ENCODE measurements at regions not wholly inside any gene's neighbourhood (a gene's known extent, or its start where the extent isn't known, plus 50 kb on each side); places are given as distances from the start of the nearest gene placed in this dataset.
"Not testable (repeated sequence)": the region's sequence is repeated elsewhere in the genome, so short reads cannot be mapped to it uniquely, and the experiment has no call there.

DNA sequence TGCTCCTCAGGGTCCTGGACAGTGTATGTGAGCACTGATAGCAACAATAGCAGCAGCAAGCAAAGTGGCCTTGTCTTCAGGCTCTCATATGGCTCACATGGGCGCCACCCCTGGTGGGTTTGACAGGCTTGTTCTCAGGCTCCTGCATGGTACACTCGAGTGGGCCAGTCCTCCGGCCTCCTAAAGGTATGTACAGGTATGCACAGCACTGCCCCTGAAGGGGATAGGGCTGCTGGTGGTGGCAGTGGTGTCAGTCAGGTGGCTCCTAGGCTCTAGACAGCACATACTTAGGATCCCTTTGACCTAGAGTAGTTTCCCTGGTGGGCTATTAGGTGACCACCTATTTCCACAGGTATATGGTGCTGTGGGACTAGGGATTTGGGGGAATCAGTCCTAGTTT lies 79.8 kb downstream of the LGALS9B start:
- not testable (repeated sequence) for H3K4me1 Mint-ChIP-seq; H3K36me3 Mint-ChIP-seq; H3K27me3 Mint-ChIP-seq; H3K9me3 Mint-ChIP-seq; ATAC-seq (ENCODE audit: low read depth in 2 of 2); H3K27ac Mint-ChIP-seq; DNase-seq; H3K4me3 Mint-ChIP-seq

GRCh38 chr17:20381358-20382300 lies 85.7 kb downstream of the LGALS9B start:
- not testable (repeated sequence) for H3K27me3 Mint-ChIP-seq

GRCh38 chr17:20380625-20381024 lies 86.7 kb downstream of the LGALS9B start:
- ATAC-seq (ENCODE audit: low read depth in 2 of 2); H3K9me3 Mint-ChIP-seq; H3K4me3 Mint-ChIP-seq; H3K36me3 Mint-ChIP-seq; DNase-seq: not testable (repeated sequence)
- peak overlapping the region in 1 of 6 donors; percentile 54 for H3K27ac Mint-ChIP-seq
- H3K4me1 Mint-ChIP-seq, result peaks cover 5 to 11% (median 6%) of the 10 kb centered on the region in 3 donors
- peaks cover 4 to 15% (median 9%) of the 10 kb centered on the region in 3 donors for H3K27me3 Mint-ChIP-seq

More at GRCh38 chr17:20381358-20382300, 85.7 kb downstream of the LGALS9B start:
- H3K4me1 Mint-ChIP-seq, result peaks cover 5 to 11% (median 6%) of the 10 kb centered on the region in 3 donors
- H3K36me3 Mint-ChIP-seq, H3K9me3 Mint-ChIP-seq: not testable (repeated sequence)
- H3K4me3 Mint-ChIP-seq, result peak overlapping the region; percentile 6 to 87 (median 78)
- ATAC-seq (ENCODE audit: low read depth in 2 of 2), result peak; percentile 84 to 86
- peak; percentile 53 for DNase-seq
- H3K27ac Mint-ChIP-seq, result peak overlapping the region in 4 of 6 donors; percentile 0 to 74 (median 30)

DNA sequence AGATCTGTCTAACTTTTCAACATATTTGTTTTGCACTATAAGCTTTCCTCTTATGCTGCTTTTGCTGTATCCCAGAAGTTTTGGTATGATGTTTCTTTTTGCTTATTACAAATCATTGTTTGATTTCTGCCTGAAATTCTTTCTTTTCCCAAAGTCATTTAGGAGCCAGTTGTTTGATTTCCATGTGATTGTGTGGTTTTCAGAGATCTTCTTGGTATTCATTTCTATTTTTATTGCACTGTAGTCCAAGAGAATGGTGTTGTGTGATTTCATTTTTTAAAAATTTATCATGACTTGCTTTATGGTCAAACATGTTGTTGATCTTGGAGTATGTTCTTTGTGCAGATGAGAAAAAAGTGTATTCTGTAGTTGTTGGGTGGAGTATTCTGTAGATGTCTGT lies 88.1 kb downstream of the LGALS9B start:
- peaks cover 4 to 16% (median 11%) of the 10 kb centered on the region in 3 donors for H3K27me3 Mint-ChIP-seq
- DNase-seq; ATAC-seq (ENCODE audit: low read depth in 2 of 2); H3K9me3 Mint-ChIP-seq; H3K36me3 Mint-ChIP-seq; H3K27ac Mint-ChIP-seq; H3K4me3 Mint-ChIP-seq: not testable (repeated sequence)
- peaks cover 5 to 11% (median 6%) of the 10 kb centered on the region in 3 donors for H3K4me1 Mint-ChIP-seq

DNA sequence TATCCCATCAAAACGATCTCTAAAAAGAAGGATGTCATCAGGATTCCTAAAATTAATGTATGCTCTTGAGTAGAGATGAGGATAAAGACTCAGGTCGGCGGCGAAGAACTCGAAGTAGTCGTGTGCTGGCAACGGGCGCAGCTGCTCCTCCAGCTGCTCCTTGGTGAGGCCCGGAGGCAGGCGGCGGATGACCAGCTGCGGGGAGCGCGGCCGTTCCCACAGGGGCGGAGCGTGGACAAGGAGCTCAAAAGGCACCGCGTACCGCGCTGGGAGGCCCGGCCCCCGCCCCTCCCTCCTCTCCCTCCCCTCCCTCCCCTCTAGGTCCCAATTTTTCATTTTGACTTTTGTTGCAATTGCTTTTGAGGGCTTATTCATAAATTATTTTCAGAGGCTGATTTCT lies 90.7 kb downstream of the LGALS9B start:
- H3K4me1 Mint-ChIP-seq; DNase-seq; H3K4me3 Mint-ChIP-seq; H3K9me3 Mint-ChIP-seq; H3K36me3 Mint-ChIP-seq; H3K27ac Mint-ChIP-seq; ATAC-seq (ENCODE audit: low read depth in 2 of 2): not testable (repeated sequence)
- H3K27me3 Mint-ChIP-seq, result peaks cover 4 to 16% (median 11%) of the 10 kb centered on the region in 3 donors

DNA sequence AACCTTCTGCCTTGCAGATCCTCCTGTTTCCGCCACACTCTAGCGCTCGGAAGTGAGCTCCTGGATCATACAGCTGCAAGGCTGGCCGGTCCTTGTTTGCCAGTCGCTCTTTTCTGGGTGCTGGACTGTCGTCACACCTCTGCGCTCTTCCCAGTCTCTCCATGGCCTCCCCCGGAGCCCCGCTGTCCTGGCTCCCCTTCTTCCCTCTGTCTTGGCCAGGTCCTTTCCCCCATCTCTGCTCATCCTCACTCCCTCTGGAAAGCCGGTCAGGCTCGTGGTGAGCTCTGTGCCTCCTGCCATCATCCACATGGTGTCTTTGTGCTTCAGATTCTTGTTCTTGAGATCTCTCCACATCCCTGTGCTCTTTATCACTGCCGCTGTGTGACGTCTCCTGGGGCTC lies 91.6 kb downstream of the LGALS9B start:
- peak overlapping the region in 1 of 8 donors; percentile 42 for H3K4me3 Mint-ChIP-seq
- not testable (repeated sequence) for H3K27ac Mint-ChIP-seq, H3K9me3 Mint-ChIP-seq

More for the DNA sequence above, 91.6 kb downstream of the LGALS9B start:
- DNase-seq; H3K36me3 Mint-ChIP-seq; H3K4me1 Mint-ChIP-seq; ATAC-seq (ENCODE audit: low read depth in 2 of 2): not testable (repeated sequence)
- H3K27me3 Mint-ChIP-seq, result peaks cover 4 to 16% (median 11%) of the 10 kb centered on the region in 3 donors

All from naive B cell (primary cell).